Transverse colon (tissue), 4 donors: ENCODE measurements at regions not wholly inside any gene's neighbourhood (a gene's known extent, or its start where the extent isn't known, plus 50 kb on each side); places are given as distances from the start of the nearest gene placed in this dataset.

Source experiments
- DNase-seq: peaks from one replicate; pipeline ENCODE4 v3.0.0-alpha.2; 2019
- H3K27ac ChIP-seq, 4 donors: fragments of 200-600 bp; sonication (generic); 2 replicates each; pipeline ENCODE4 v1.5.1; 2016 to 2018; ENCODE audit warnings: inconsistent platforms in 4 of 4
- H3K27me3 ChIP-seq: fragments of 200-600 bp; sonication (generic); 2 replicates; pipeline ENCODE4 v1.5.1; 2017; ENCODE audit warnings: inconsistent platforms
- H3K36me3 ChIP-seq, 4 donors: fragments of 200-600 bp; sonication (generic); 2 replicates each; pipeline ENCODE4 v1.5.1; 2017 to 2019; ENCODE audit warnings: inconsistent platforms in 4 of 4
- H3K4me1 ChIP-seq, 4 donors: fragments of 200-600 bp; sonication (generic); 2 replicates each; pipeline ENCODE4 v1.5.1; 2017 to 2020; ENCODE audit warnings: inconsistent platforms in 4 of 4
- H3K4me3 ChIP-seq, 4 donors: fragments of 200-600 bp; sonication (generic); 1 replicate in 1 of 4; 2 replicates in 3 of 4; pipeline versions ENCODE4 v1.5.1 to v1.6.1; 2017 to 2019; ENCODE audit warnings: inconsistent platforms in 4 of 4
- H3K9me3 ChIP-seq, 2 donors: fragments of 200-600 bp; sonication (generic); 2 replicates each; pipeline ENCODE4 v1.5.1; 2017 to 2019; ENCODE audit warnings: inconsistent platforms in 2 of 2
- CTCF ChIP-seq, 5 experiments: fragments of 200-600 bp in 3 of 5; fragments of 450-650 bp in 2 of 5; sonication (generic) in 3 of 5; IDR thresholded peaks; 1 replicate in 2 of 5; 2 replicates in 3 of 5; pipeline ENCODE4 v1.5.1; 2016 to 2017; ENCODE audit warnings: antibody characterized with exemption in 5 of 5, inconsistent platforms in 3 of 5, mild to moderate bottlenecking in 2 of 5, moderate library complexity in 1 of 5
- EP300 ChIP-seq: sonication (generic); formaldehyde crosslinking; IDR thresholded peaks from one replicate; pipeline ENCODE4 v1.6.1; 2017; ENCODE audit warnings: antibody characterized with exemption, low read depth
- POLR2A ChIP-seq: fragments of 450-650 bp; IDR thresholded peaks from one replicate; pipeline ENCODE4 v1.6.1; 2016; ENCODE audit warnings: antibody characterized with exemption, mild to moderate bottlenecking, moderate library complexity
- POLR2AphosphoS5 ChIP-seq, 3 donors: sonication (generic); formaldehyde crosslinking; IDR thresholded peaks; one replicate each; pipeline ENCODE4 v1.6.1; 2016; ENCODE audit warnings: antibody characterized with exemption in 3 of 3
- WGBS, 2 donors: methylation state at CpG; one replicate each; pipeline ENCODE4 v1.1.5; 2018; ENCODE audit warnings: low coverage in 1 of 2; 5-methylcytosine and 5-hydroxymethylcytosine counted together
- in situ Hi-C, 4 donors: fragments of 200-750 bp; cut with MboI; loops; one replicate each; pipeline versions ENCODE4 v1.15.0 to v1.15.1; 2017; ENCODE audit warnings: low sequenced_read_pairs in 3 of 4, low pct_ligation_motif_present in 1 of 4, low pct_unique_long_range_greater_than_20kb in 1 of 4
- intact Hi-C: fragments of 100-400 bp; cut with DNase I; formaldehyde crosslinking; loops from one replicate; pipeline ENCODE4 v1.15.1; 2023; ENCODE audit warnings: low total_unique reads

GRCh38 chr13:54390841-54391240, 1362.2 kb downstream of the OLFM4 start:
- in situ Hi-C loops: no loop called here
- no peak overlapping the region for H3K27ac ChIP-seq
- H3K9me3 ChIP-seq: no peaks in the 10 kb centered on the region
- 89 to 93% methylated on average over 2 of the region's 2 CpGs for WGBS, 2 donors
- no peak for TF ChIP-seq POLR2A
- no peak for TF ChIP-seq CTCF (IDR thresholded peaks at IDR 0.05)
- TF ChIP-seq EP300: no peak
- TF ChIP-seq POLR2AphosphoS5 (IDR thresholded peaks at IDR 0.05): no peak
- no peaks in the 10 kb centered on the region for H3K4me1 ChIP-seq
- intact Hi-C loops: no loop called here
- no peaks in the 10 kb centered on the region for H3K27me3 ChIP-seq
- H3K36me3 ChIP-seq: no peaks in the 10 kb centered on the region
- H3K4me3 ChIP-seq: no peak overlapping the region
- no peak for DNase-seq

GRCh38 chr13:54394085-54394700, 1365.6 kb downstream of the OLFM4 start:
- H3K4me3 ChIP-seq: no peak overlapping the region
- no peaks in the 10 kb centered on the region for H3K27me3 ChIP-seq
- no peaks in the 10 kb centered on the region for H3K4me1 ChIP-seq
- in situ Hi-C loops: no loop called here
- no peak for TF ChIP-seq EP300
- TF ChIP-seq POLR2AphosphoS5 (IDR thresholded peaks at IDR 0.05): no peak
- TF ChIP-seq CTCF (IDR thresholded peaks at IDR 0.05): no peak
- no peak for TF ChIP-seq POLR2A
- intact Hi-C loops: no loop called here
- 48 to 58% methylated on average over 4 to 7 of the region's 7 CpGs for WGBS, 2 donors
- H3K27ac ChIP-seq: no peak overlapping the region
- no peak for DNase-seq
- no peaks in the 10 kb centered on the region for H3K36me3 ChIP-seq
- no peaks in the 10 kb centered on the region for H3K9me3 ChIP-seq

DNA sequence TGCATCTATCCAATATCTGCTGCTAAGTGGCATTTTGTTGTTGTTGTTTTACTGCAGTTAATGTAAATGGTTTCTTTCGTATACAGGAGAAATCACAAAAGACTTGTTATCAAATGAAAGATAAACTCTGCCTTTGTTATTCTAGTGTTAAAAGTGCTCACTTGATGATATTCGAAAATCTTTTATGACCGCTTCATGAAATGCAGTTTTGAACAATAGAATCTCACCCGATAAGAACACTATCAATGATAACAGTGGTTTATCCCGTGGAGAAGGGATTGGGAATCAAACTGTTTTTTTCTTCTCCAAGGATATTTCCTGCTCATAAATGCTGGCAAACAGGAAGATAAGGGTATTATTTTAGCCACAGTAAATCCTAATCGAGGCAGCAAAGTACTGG, 1366.3 kb downstream of the OLFM4 start:
- H3K27ac ChIP-seq: no peak overlapping the region
- H3K9me3 ChIP-seq: no peaks in the 10 kb centered on the region
- 40 to 53% methylated on average over 6 of the region's 6 CpGs for WGBS, 2 donors
- no peaks in the 10 kb centered on the region for H3K27me3 ChIP-seq
- no peaks in the 10 kb centered on the region for H3K36me3 ChIP-seq
- H3K4me1 ChIP-seq: no peaks in the 10 kb centered on the region
- intact Hi-C loops: no loop called here
- no peak for DNase-seq
- H3K4me3 ChIP-seq: no peak overlapping the region
- TF ChIP-seq POLR2AphosphoS5 (IDR thresholded peaks at IDR 0.05) (no peak), EP300 (no peak), CTCF (IDR thresholded peaks at IDR 0.05) (no peak), POLR2A (no peak)
- in situ Hi-C loops: no loop called here

- no peak for DNase-seq
- Histone ChIP-seq H3K9me3 (no peaks in the 10 kb centered on the region), H3K4me3 (no peak overlapping the region), H3K27me3 (no peaks in the 10 kb centered on the region), H3K27ac (no peak overlapping the region), H3K36me3 (no peaks in the 10 kb centered on the region), H3K4me1 (no peaks in the 10 kb centered on the region)
- TF ChIP-seq EP300: no peak
- TF ChIP-seq CTCF (IDR thresholded peaks at IDR 0.05): no peak
- no peak for TF ChIP-seq POLR2A
- TF ChIP-seq POLR2AphosphoS5 (IDR thresholded peaks at IDR 0.05): no peak
- WGBS, 2 donors: 84 to 92% methylated on average over 1 of the region's 1 CpG
- in situ Hi-C loops (no loop called here), intact Hi-C loops (no loop called here)
These were observed 1373.9 kb downstream of the OLFM4 start for GRCh38 chr13:54402495-54402894.
